HCT116 (cell line): ENCODE measurements at regions not wholly inside any gene's neighbourhood (a gene's known extent, or its start where the extent isn't known, plus 50 kb on each side); places are given as distances from the start of the nearest gene placed in this dataset.

ENCODE experiments used
- ATAC-seq: fragments of 200-7000 bp; cut with Tn5 transposase; 2 replicates; pipeline ENCODE4 v1.9.1; 2020; ENCODE audit warnings: mild to moderate bottlenecking, moderate library complexity
- BruUV-seq: library from RNA; stranded (reverse); fragments of 400-500 nt; replicated peaks from 2 replicates; lab custom pipeline; 2021; lab: Mats Ljungman, UMichigan
- CTCF ChIA-PET: fragments of 300-600 bp; sonication (Branson Sonifier 250); formaldehyde crosslinking; loops from one replicate; lab custom pipeline; 2021; ENCODE audit warnings: antibody characterized with exemption; lab: Charles Lee
- POLR2A ChIA-PET: fragments of 300-600, 350-600 bp; sonication (Branson Sonifier 250); formaldehyde crosslinking; loops from one replicate; lab custom pipeline; 2021; ENCODE audit warnings: antibody characterized with exemption; lab: Charles Lee
- RAD21 ChIA-PET, 2 experiments: fragments of 300-600 bp; sonication (Branson Sonifier 250); formaldehyde crosslinking; loops; one replicate each; lab custom pipeline; 2023; ENCODE audit warnings: low total read pairs in 2 of 2; ENCODE audit not compliant: uncharacterized antibody in 2 of 2, unreplicated experiment in 2 of 2, low non-redundant PET in 1 of 2; lab: Charles Lee
- DNase-seq: peaks from one replicate; pipeline ENCODE4 v3.0.0-alpha.2; 2010; ENCODE audit warnings: low read depth, low spot score
- H2AFZ ChIP-seq: fragments of 200-600 bp; shearing (Covaris generic), sonication (generic); 2 replicates; pipeline ENCODE4 v1.6.1; 2017; ENCODE audit warnings: low read depth, mixed run types, mixed read lengths, antibody characterized with exemption, low read length; ENCODE audit not compliant: poor library complexity, severe bottlenecking
- H3K27ac ChIP-seq: 2 replicates; pipeline ENCODE4 v1.5.1; 2012; ENCODE audit warnings: low read depth, low read length
- H3K27me3 ChIP-seq: fragments of 200-600 bp; sonication (generic); 2 replicates; pipeline ENCODE4 v1.6.1; 2016; ENCODE audit warnings: mixed run types, low read length, mixed read lengths; ENCODE audit not compliant: insufficient read depth
- H3K36me3 ChIP-seq, 2 experiments: fragments of 200-500 bp in 1 of 2; fragments of 200-600 bp in 1 of 2; sonication (Bioruptor generic) in 1 of 2; sonication (generic) in 1 of 2; 2 replicates each; pipeline versions ENCODE4 v1.5.1 to v1.6.1; 2014 to 2016; ENCODE audit warnings: low read length in 2 of 2, inconsistent platforms in 1 of 2, mixed read lengths in 1 of 2, mixed run types in 1 of 2; ENCODE audit not compliant: insufficient read depth in 2 of 2, control insufficient read depth in 1 of 2
- H3K4me1 ChIP-seq, 2 experiments: fragments of 200-600 bp in 1 of 2; sonication (generic) in 1 of 2; 2 replicates each; pipeline versions ENCODE4 v1.5.1 to v1.6.1; 2012 to 2017; ENCODE audit warnings: low read length in 2 of 2, inconsistent platforms in 1 of 2, mild to moderate bottlenecking in 1 of 2, mixed read lengths in 1 of 2, mixed run types in 1 of 2, moderate library complexity in 1 of 2; ENCODE audit not compliant: insufficient read depth in 2 of 2, control insufficient read depth in 1 of 2
- H3K4me2 ChIP-seq: fragments of 200-600 bp; sonication (generic); 2 replicates; pipeline ENCODE4 v1.6.1; 2017; ENCODE audit warnings: mixed run types, low read length, mixed read lengths
- H3K4me3 ChIP-seq, 2 experiments: fragments of 200-600 bp in 1 of 2; sonication (generic) in 1 of 2; replicated peaks in 1 of 2; 2 replicates each; pipeline ENCODE4 v1.5.1; 2011 to 2016; ENCODE audit warnings: low read length in 2 of 2, control low read depth in 1 of 2, low read depth in 1 of 2, mild to moderate bottlenecking in 1 of 2, mixed read lengths in 1 of 2, mixed run types in 1 of 2
- H3K79me2 ChIP-seq: fragments of 200-600 bp; sonication (generic); 2 replicates; pipeline ENCODE4 v1.6.1; 2017; ENCODE audit warnings: mild to moderate bottlenecking, mixed run types, low read length, moderate library complexity, mixed read lengths; ENCODE audit not compliant: insufficient read depth
- H3K9ac ChIP-seq: fragments of 200-600 bp; sonication (generic); 2 replicates; pipeline ENCODE4 v1.6.1; 2016; ENCODE audit warnings: low read length, mixed read lengths
- H3K9me2 ChIP-seq: fragments of 200-600 bp; sonication (generic), shearing (Covaris generic); 2 replicates; pipeline ENCODE4 v1.6.1; 2017; ENCODE audit warnings: mixed run types, mild to moderate bottlenecking, moderate library complexity; ENCODE audit not compliant: insufficient read depth
- H3K9me3 ChIP-seq, 2 experiments: fragments of 200-500 bp in 1 of 2; fragments of 200-600 bp in 1 of 2; sonication (Bioruptor generic) in 1 of 2; sonication (generic) in 1 of 2; 2 replicates each; pipeline ENCODE4 v1.6.1; 2014 to 2017; ENCODE audit warnings: low read length in 2 of 2, mixed read lengths in 2 of 2, inconsistent platforms in 1 of 2, low read depth in 1 of 2, mild to moderate bottlenecking in 1 of 2, mixed run types in 1 of 2, moderate library complexity in 1 of 2; ENCODE audit not compliant: control insufficient read depth in 1 of 2, insufficient read depth in 1 of 2
- H4K20me1 ChIP-seq: fragments of 200-600 bp; sonication (generic), shearing (Covaris generic); 2 replicates; pipeline ENCODE4 v1.6.1; 2017; ENCODE audit warnings: mixed run types, mild to moderate bottlenecking, moderate library complexity; ENCODE audit not compliant: insufficient read depth
- EGR1 ChIP-seq: IDR thresholded peaks from 2 replicates; pipeline ENCODE4 v1.6.1; 2012; ENCODE audit warnings: low read depth
- ELF1 ChIP-seq: IDR thresholded peaks from 2 replicates; pipeline ENCODE4 v1.6.1; 2012; ENCODE audit warnings: low read depth, borderline replicate concordance
- EZH2phosphoT487 ChIP-seq: fragments of 200-600 bp; IDR thresholded peaks from 2 replicates; pipeline ENCODE4 v1.6.1; 2018; ENCODE audit warnings: antibody characterized with exemption, borderline replicate concordance
- FOSL1 ChIP-seq: IDR thresholded peaks from 2 replicates; pipeline ENCODE4 v1.6.1; 2012; ENCODE audit warnings: low read depth
- POLR2AphosphoS5 ChIP-seq: IDR thresholded peaks from 2 replicates; pipeline ENCODE4 v1.6.1; 2011; ENCODE audit warnings: mild to moderate bottlenecking, low read depth, low read length, moderate library complexity
- RAD21 ChIP-seq: IDR thresholded peaks from 2 replicates; pipeline ENCODE4 v1.6.1; 2012; ENCODE audit warnings: low read depth, mild to moderate bottlenecking
- SP1 ChIP-seq: IDR thresholded peaks from 2 replicates; pipeline ENCODE4 v1.6.1; 2012; ENCODE audit warnings: low read depth
- YY1 ChIP-seq: IDR thresholded peaks from 2 replicates; pipeline ENCODE4 v1.6.1; 2011; ENCODE audit warnings: low read length, low read depth, moderate library complexity, mild to moderate bottlenecking; ENCODE audit not compliant: insufficient replicate concordance; ENCODE audit errors: extremely low read depth
- intact Hi-C: fragments of 100-400 bp; cut with micrococcal nuclease; formaldehyde crosslinking; loops from 2 replicates; pipeline ENCODE4 v1.10.0; 2022
- TF ChIP-seq, protein P1 (sequence below): IDR thresholded peaks from 2 replicates; pipeline ENCODE4 v1.6.1; 2012
- TF ChIP-seq, protein P2 (sequence below): IDR thresholded peaks from 2 replicates; pipeline ENCODE4 v1.6.1; 2012; ENCODE audit warnings: low read depth
- TF ChIP-seq, protein P3 (sequence below), 3 experiments: fragments of 200-600 bp in 1 of 3; sonication (generic) in 1 of 3; IDR thresholded peaks in 2 of 3; conservative IDR thresholded peaks in 1 of 3; 2 replicates each; pipeline ENCODE4 v1.5.1; 2012 to 2017; ENCODE audit warnings: low read depth in 2 of 3, low read length in 2 of 3, antibody characterized with exemption in 1 of 3, borderline replicate concordance in 1 of 3, control low read depth in 1 of 3, mild to moderate bottlenecking in 1 of 3, mixed read lengths in 1 of 3, mixed run types in 1 of 3, moderate library complexity in 1 of 3; ENCODE audit not compliant: insufficient read depth in 1 of 3

DNA sequence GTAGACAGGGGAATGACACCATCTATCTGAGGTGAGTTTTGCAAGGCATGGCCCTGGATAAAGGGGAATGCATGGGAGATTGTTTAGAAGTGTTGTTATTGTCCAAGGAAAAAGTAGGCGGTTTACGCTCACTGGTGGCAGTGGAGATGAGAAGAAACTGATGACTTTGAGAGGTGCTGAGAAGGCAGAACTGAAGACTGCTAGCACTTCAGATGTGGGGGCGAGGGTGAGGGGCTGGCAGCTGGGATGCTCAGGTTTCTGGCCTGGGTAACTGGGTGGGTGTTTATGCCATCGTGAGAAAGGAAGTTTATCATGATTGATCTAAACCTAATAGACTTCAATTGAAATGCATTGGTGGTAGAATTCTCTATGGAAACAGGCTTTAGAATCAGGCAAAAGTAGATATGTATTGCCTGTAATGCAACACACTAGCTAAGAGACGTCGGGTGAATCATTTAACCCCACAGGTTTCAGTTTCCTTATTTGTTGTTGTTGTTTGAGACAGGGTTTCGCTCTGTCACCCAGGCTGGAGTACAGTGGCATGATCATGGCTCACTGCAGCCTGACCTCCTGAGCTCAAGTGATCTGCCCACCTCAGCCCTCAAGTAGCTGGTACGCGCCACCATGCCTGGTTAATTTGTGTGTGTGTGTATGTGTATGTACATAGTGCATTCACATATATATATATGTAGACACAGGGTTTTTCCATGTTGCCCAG lies 123.5 kb downstream of the SLC24A2 start:
- Histone ChIP-seq H3K4me2 (no peak overlapping the region), H2AFZ (no peak overlapping the region), H3K27me3 (peaks cover 59% of the 10 kb centered on the region), H4K20me1 (no peaks in the 10 kb centered on the region), H3K4me1 (no peaks in the 10 kb centered on the region), H3K9me2 (no peaks in the 10 kb centered on the region), H3K27ac (no peak overlapping the region), H3K79me2 (no peaks in the 10 kb centered on the region), H3K9ac (no peak overlapping the region), H3K4me3 (no peak overlapping the region), H3K9me3 (no peaks in the 10 kb centered on the region), H3K36me3 (no peaks in the 10 kb centered on the region)
- no peak for ATAC-seq
- ChIA-PET CTCF (no interaction called here), RAD21 (no interaction called here), POLR2A (no interaction called here)
- TF ChIP-seq EZH2phosphoT487 = no peak
- TF ChIP-seq POLR2AphosphoS5 = no peak
- TF ChIP-seq RAD21 = no peak
- no peak for DNase-seq
- BruUV-seq = no TSS peak
- intact Hi-C loops = no loop called here

DNA sequence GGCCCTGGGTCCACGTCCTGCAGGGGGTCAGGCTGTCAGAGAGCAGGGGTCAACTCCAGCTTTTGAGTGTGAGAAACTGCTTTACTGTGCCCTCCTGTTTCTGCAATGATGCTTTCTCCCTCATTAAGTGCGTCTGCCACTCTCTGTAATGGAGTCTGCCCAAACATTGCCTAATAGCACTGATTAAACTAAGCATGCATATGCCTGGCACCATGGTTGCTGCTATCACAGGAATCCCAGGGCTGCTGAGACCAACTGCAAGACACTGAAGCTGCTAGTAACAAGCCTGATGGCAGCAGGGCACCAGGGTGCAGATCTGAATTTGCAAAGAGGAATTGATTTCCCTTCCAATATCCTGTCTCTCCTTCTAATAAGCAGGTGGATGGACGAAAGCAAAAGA lies 125.3 kb downstream of the SLC24A2 start:
- intact Hi-C loops = no loop called here
- Histone ChIP-seq H3K9ac (no peak overlapping the region), H3K27me3 (peaks cover 72% of the 10 kb centered on the region), H3K36me3 (no peaks in the 10 kb centered on the region), H4K20me1 (no peaks in the 10 kb centered on the region), H3K4me2 (no peak overlapping the region), H3K79me2 (no peaks in the 10 kb centered on the region), H3K4me1 (no peaks in the 10 kb centered on the region), H3K9me2 (no peaks in the 10 kb centered on the region), H3K27ac (no peak overlapping the region), H3K4me3 (no peak overlapping the region), H2AFZ (no peak overlapping the region), H3K9me3 (no peaks in the 10 kb centered on the region)
- ATAC-seq (no peak), DNase-seq (no peak)
- POLR2A ChIA-PET = no interaction called here
- CTCF ChIA-PET = no interaction called here
- BruUV-seq = no TSS peak
- RAD21 ChIA-PET = no interaction called here
- TF ChIP-seq, protein P1, sequence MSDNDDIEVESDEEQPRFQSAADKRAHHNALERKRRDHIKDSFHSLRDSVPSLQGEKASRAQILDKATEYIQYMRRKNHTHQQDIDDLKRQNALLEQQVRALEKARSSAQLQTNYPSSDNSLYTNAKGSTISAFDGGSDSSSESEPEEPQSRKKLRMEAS = no peak
- TF ChIP-seq ELF1 (no peak), FOSL1 (no peak), YY1 (no peak), RAD21 (no peak), SP1 (no peak), EGR1 (no peak)
- TF ChIP-seq, protein P2, sequence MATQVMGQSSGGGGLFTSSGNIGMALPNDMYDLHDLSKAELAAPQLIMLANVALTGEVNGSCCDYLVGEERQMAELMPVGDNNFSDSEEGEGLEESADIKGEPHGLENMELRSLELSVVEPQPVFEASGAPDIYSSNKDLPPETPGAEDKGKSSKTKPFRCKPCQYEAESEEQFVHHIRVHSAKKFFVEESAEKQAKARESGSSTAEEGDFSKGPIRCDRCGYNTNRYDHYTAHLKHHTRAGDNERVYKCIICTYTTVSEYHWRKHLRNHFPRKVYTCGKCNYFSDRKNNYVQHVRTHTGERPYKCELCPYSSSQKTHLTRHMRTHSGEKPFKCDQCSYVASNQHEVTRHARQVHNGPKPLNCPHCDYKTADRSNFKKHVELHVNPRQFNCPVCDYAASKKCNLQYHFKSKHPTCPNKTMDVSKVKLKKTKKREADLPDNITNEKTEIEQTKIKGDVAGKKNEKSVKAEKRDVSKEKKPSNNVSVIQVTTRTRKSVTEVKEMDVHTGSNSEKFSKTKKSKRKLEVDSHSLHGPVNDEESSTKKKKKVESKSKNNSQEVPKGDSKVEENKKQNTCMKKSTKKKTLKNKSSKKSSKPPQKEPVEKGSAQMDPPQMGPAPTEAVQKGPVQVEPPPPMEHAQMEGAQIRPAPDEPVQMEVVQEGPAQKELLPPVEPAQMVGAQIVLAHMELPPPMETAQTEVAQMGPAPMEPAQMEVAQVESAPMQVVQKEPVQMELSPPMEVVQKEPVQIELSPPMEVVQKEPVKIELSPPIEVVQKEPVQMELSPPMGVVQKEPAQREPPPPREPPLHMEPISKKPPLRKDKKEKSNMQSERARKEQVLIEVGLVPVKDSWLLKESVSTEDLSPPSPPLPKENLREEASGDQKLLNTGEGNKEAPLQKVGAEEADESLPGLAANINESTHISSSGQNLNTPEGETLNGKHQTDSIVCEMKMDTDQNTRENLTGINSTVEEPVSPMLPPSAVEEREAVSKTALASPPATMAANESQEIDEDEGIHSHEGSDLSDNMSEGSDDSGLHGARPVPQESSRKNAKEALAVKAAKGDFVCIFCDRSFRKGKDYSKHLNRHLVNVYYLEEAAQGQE = no peak
- TF ChIP-seq, protein P3, sequence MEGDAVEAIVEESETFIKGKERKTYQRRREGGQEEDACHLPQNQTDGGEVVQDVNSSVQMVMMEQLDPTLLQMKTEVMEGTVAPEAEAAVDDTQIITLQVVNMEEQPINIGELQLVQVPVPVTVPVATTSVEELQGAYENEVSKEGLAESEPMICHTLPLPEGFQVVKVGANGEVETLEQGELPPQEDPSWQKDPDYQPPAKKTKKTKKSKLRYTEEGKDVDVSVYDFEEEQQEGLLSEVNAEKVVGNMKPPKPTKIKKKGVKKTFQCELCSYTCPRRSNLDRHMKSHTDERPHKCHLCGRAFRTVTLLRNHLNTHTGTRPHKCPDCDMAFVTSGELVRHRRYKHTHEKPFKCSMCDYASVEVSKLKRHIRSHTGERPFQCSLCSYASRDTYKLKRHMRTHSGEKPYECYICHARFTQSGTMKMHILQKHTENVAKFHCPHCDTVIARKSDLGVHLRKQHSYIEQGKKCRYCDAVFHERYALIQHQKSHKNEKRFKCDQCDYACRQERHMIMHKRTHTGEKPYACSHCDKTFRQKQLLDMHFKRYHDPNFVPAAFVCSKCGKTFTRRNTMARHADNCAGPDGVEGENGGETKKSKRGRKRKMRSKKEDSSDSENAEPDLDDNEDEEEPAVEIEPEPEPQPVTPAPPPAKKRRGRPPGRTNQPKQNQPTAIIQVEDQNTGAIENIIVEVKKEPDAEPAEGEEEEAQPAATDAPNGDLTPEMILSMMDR (IDR thresholded peaks at IDR 0.05 in 2 of 3, conservative IDR thresholded peaks at IDR 0.05 in 1 of 3; ENCODE audit: borderline replicate concordance in 1 of 3, insufficient read depth in 1 of 3, low read depth in 2 of 3, low read length in 2 of 3) = no peak
